Esophagus muscularis mucosa (tissue), 4 donors: ENCODE measurements at regions not wholly inside any gene's neighbourhood (a gene's known extent, or its start where the extent isn't known, plus 50 kb on each side); places are given as distances from the start of the nearest gene placed in this dataset.

Experiments
- DNase-seq: peaks from one replicate; pipeline ENCODE4 v3.0.0-alpha.2; 2017; ENCODE audit errors: extremely low spot score
- H3K27ac ChIP-seq, 4 donors: fragments of 200-600 bp; sonication (generic); replicated peaks in 1 of 4; 1 replicate in 3 of 4; 2 replicates in 1 of 4; pipeline ENCODE4 v1.5.1; 2016 to 2019; ENCODE audit warnings: mild to moderate bottlenecking in 1 of 4
- H3K27me3 ChIP-seq, 4 donors: fragments of 200-600 bp; sonication (generic); one replicate each; pipeline versions ENCODE4 v1.5.1 to v1.6.0; 2016 to 2019
- H3K36me3 ChIP-seq, 4 donors: fragments of 200-600 bp; sonication (generic); one replicate each; pipeline ENCODE4 v1.5.1; 2016 to 2019
- H3K4me1 ChIP-seq, 4 donors: fragments of 200-600 bp; sonication (generic); one replicate each; pipeline ENCODE4 v1.5.1; 2016 to 2019
- H3K4me3 ChIP-seq, 4 donors: fragments of 200-600 bp; sonication (generic); 1 replicate in 2 of 4; 2 replicates in 2 of 4; pipeline ENCODE4 v1.5.1; 2016 to 2019; ENCODE audit warnings: mild to moderate bottlenecking in 4 of 4, moderate library complexity in 1 of 4
- H3K9me3 ChIP-seq, 4 donors: fragments of 200-600 bp; sonication (generic); 1 replicate in 3 of 4; 2 replicates in 1 of 4; pipeline ENCODE4 v1.5.1; 2016 to 2019
- EP300 ChIP-seq: sonication (generic); formaldehyde crosslinking; IDR thresholded peaks from one replicate; pipeline ENCODE4 v1.6.1; 2017; ENCODE audit warnings: antibody characterized with exemption
- POLR2A ChIP-seq: fragments of 450-650 bp; IDR thresholded peaks from one replicate; pipeline ENCODE4 v1.6.1; 2017; ENCODE audit warnings: antibody characterized with exemption, moderate library complexity, mild to moderate bottlenecking, low read depth
- POLR2AphosphoS5 ChIP-seq, 2 donors: sonication (generic); formaldehyde crosslinking; IDR thresholded peaks; one replicate each; pipeline ENCODE4 v1.6.1; 2017; ENCODE audit warnings: antibody characterized with exemption in 2 of 2
- WGBS: methylation state at CpG from one replicate; pipeline ENCODE4 v1.1.5; 2018; 5-methylcytosine and 5-hydroxymethylcytosine counted together
- intact Hi-C: fragments of 100-400 bp; cut with DNase I; formaldehyde crosslinking; loops from one replicate; pipeline ENCODE4 v1.15.1; 2023
- TF ChIP-seq, protein P1 (sequence below), 3 experiments: fragments of 200-600 bp in 2 of 3; fragments of 450-650 bp in 1 of 3; sonication (generic) in 2 of 3; IDR thresholded peaks; one replicate each; pipeline ENCODE4 v1.5.1; 2017 to 2019; ENCODE audit warnings: antibody characterized with exemption in 3 of 3, mild to moderate bottlenecking in 2 of 3, moderate library complexity in 1 of 3

GRCh38 chr2:201956361-201956760, 77.3 kb upstream of the FZD7 start:
- intact Hi-C loops, result no loop called here
- DNase-seq, result no peak
- TF ChIP-seq, protein P1, sequence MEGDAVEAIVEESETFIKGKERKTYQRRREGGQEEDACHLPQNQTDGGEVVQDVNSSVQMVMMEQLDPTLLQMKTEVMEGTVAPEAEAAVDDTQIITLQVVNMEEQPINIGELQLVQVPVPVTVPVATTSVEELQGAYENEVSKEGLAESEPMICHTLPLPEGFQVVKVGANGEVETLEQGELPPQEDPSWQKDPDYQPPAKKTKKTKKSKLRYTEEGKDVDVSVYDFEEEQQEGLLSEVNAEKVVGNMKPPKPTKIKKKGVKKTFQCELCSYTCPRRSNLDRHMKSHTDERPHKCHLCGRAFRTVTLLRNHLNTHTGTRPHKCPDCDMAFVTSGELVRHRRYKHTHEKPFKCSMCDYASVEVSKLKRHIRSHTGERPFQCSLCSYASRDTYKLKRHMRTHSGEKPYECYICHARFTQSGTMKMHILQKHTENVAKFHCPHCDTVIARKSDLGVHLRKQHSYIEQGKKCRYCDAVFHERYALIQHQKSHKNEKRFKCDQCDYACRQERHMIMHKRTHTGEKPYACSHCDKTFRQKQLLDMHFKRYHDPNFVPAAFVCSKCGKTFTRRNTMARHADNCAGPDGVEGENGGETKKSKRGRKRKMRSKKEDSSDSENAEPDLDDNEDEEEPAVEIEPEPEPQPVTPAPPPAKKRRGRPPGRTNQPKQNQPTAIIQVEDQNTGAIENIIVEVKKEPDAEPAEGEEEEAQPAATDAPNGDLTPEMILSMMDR (IDR thresholded peaks at IDR 0.05), result no peak
- TF ChIP-seq POLR2AphosphoS5 (IDR thresholded peaks at IDR 0.05), result no peak
- TF ChIP-seq POLR2A, result no peak
- no peak for TF ChIP-seq EP300

GRCh38 chr2:201957091-201957490, 76.6 kb upstream of the FZD7 start:
- H3K4me1 ChIP-seq, result peaks cover 6 to 17% (median 10%) of the 10 kb centered on the region in 4 donors
- no peaks in the 10 kb centered on the region for H3K9me3 ChIP-seq
- no peak for DNase-seq
- H3K36me3 ChIP-seq, result no peaks in the 10 kb centered on the region
- H3K27ac ChIP-seq, result no peak overlapping the region
- H3K27me3 ChIP-seq, result no peaks in the 10 kb centered on the region
- no peak overlapping the region for H3K4me3 ChIP-seq
- intact Hi-C loops, result no loop called here
- TF ChIP-seq EP300, result no peak
- TF ChIP-seq POLR2A, result no peak
- TF ChIP-seq POLR2AphosphoS5 (IDR thresholded peaks at IDR 0.05), result no peak
- TF ChIP-seq, protein P1 (IDR thresholded peaks at IDR 0.05), result no peak
- WGBS, result 100% methylated on average over 1 of the region's 1 CpG

More at GRCh38 chr2:201956361-201956760, 77.3 kb upstream of the FZD7 start:
- 86% methylated on average over 7 of the region's 7 CpGs for WGBS
- no peaks in the 10 kb centered on the region for H3K9me3 ChIP-seq
- H3K27ac ChIP-seq, result peak overlapping the region in 1 of 4 donors; percentile 50
- no peaks in the 10 kb centered on the region for H3K27me3 ChIP-seq
- H3K4me1 ChIP-seq, result peaks cover 6 to 17% (median 10%) of the 10 kb centered on the region in 4 donors
- H3K36me3 ChIP-seq, result no peaks in the 10 kb centered on the region
- no peak overlapping the region for H3K4me3 ChIP-seq

DNA sequence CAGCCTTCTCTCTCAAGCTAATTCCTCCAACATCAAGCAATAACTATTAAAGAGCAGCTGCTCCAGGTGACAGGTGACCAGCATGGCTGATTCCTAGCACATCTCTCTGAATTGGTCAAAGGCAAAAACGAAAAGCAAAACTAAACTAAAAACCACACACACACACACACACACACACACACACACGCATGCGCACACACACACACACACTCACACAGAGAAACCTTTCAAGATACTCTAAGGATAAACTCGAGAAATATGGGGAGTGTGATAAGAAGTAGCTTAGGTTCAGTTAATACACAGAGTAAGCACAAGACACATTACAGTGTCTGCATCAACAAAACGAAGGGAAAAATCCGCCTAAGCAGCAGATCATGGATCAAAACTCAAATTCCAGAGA, 74.5 kb upstream of the FZD7 start:
- DNase-seq, result no peak
- no peak overlapping the region for H3K27ac ChIP-seq
- no peak overlapping the region for H3K4me3 ChIP-seq
- no peaks in the 10 kb centered on the region for H3K9me3 ChIP-seq
- no peaks in the 10 kb centered on the region for H3K36me3 ChIP-seq
- TF ChIP-seq POLR2A, result no peak
- TF ChIP-seq, protein P1 (IDR thresholded peaks at IDR 0.05), result no peak
- TF ChIP-seq POLR2AphosphoS5 (IDR thresholded peaks at IDR 0.05), result no peak
- TF ChIP-seq EP300, result no peak
- H3K27me3 ChIP-seq, result no peaks in the 10 kb centered on the region
- WGBS, result 89% methylated on average over 6 of the region's 6 CpGs
- peaks cover 0 to 8% (median 3%) of the 10 kb centered on the region in 4 donors for H3K4me1 ChIP-seq
- intact Hi-C loops, result no loop called here

DNA sequence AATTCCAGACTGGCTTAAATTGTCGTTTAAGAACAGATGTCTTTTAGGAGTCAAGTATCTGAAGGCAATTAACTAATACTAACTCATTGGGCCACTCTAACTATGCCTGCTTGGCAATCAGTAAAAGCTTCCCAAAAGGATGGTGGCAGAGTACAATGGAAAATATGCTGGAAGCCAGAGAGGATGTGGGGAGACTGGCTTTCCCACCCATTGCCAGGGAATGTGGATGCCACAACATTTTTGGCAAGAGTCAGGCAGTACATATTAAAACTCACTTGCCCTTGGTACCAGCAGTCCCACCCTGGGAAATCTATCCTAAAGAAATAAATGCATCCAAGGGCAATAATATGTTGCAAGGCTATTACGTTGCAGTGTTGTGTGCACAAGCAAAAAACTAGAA, 74.0 kb upstream of the FZD7 start:
- intact Hi-C loops, result no loop called here
- TF ChIP-seq POLR2A (no peak), EP300 (no peak), POLR2AphosphoS5 (IDR thresholded peaks at IDR 0.05) (no peak)
- TF ChIP-seq, protein P1 (IDR thresholded peaks at IDR 0.05), result no peak

GRCh38 chr2:201960305-201960704, 73.3 kb upstream of the FZD7 start:
- TF ChIP-seq EP300 (no peak), POLR2A (no peak), POLR2AphosphoS5 (IDR thresholded peaks at IDR 0.05) (no peak)
- TF ChIP-seq, protein P1 (IDR thresholded peaks at IDR 0.05), result no peak
- intact Hi-C loops, result no loop called here
- Histone ChIP-seq H3K27me3 (no peaks in the 10 kb centered on the region), H3K9me3 (no peaks in the 10 kb centered on the region), H3K27ac (no peak overlapping the region), H3K4me3 (no peak overlapping the region), H3K36me3 (no peaks in the 10 kb centered on the region), H3K4me1 (peaks cover 0 to 8% (median 3%) of the 10 kb centered on the region in 4 donors)
- WGBS, result 86% methylated on average over 7 of the region's 7 CpGs
- no peak for DNase-seq

More for the DNA sequence above, 74.0 kb upstream of the FZD7 start:
- Histone ChIP-seq H3K4me1 (peaks cover 0 to 8% (median 3%) of the 10 kb centered on the region in 4 donors), H3K9me3 (no peaks in the 10 kb centered on the region), H3K36me3 (no peaks in the 10 kb centered on the region), H3K4me3 (no peak overlapping the region), H3K27ac (no peak overlapping the region), H3K27me3 (no peaks in the 10 kb centered on the region)
- no peak for DNase-seq
- 89% methylated on average over 2 of the region's 2 CpGs for WGBS
